Transverse colon (tissue), 4 donors: ENCODE measurements at regions not wholly inside any gene's neighbourhood (a gene's known extent, or its start where the extent isn't known, plus 50 kb on each side); places are given as distances from the start of the nearest gene placed in this dataset.

Experiments
- CTCF ChIP-seq, 5 experiments: fragments of 200-600 bp in 3 of 5; fragments of 450-650 bp in 2 of 5; sonication (generic) in 3 of 5; IDR thresholded peaks; 1 replicate in 2 of 5; 2 replicates in 3 of 5; pipeline ENCODE4 v1.5.1; 2016 to 2017; ENCODE audit warnings: antibody characterized with exemption in 5 of 5, inconsistent platforms in 3 of 5, mild to moderate bottlenecking in 2 of 5, moderate library complexity in 1 of 5
- POLR2A ChIP-seq: fragments of 450-650 bp; IDR thresholded peaks from one replicate; pipeline ENCODE4 v1.6.1; 2016; ENCODE audit warnings: antibody characterized with exemption, mild to moderate bottlenecking, moderate library complexity
- POLR2AphosphoS5 ChIP-seq, 3 donors: sonication (generic); formaldehyde crosslinking; IDR thresholded peaks; one replicate each; pipeline ENCODE4 v1.6.1; 2016; ENCODE audit warnings: antibody characterized with exemption in 3 of 3

- no peak for TF ChIP-seq CTCF (IDR thresholded peaks at IDR 0.05)
- no peak for TF ChIP-seq POLR2A
- no peak for TF ChIP-seq POLR2AphosphoS5 (IDR thresholded peaks at IDR 0.05)
Measured at GRCh38 chr6:115677198-115677597, 383.5 kb downstream of the FRK start.
